ENCODE measurements at regions not wholly inside any gene's neighbourhood (a gene's known extent, or its start where the extent isn't known, plus 50 kb on each side); places are given as distances from the start of the nearest gene placed in this dataset.

DNA sequence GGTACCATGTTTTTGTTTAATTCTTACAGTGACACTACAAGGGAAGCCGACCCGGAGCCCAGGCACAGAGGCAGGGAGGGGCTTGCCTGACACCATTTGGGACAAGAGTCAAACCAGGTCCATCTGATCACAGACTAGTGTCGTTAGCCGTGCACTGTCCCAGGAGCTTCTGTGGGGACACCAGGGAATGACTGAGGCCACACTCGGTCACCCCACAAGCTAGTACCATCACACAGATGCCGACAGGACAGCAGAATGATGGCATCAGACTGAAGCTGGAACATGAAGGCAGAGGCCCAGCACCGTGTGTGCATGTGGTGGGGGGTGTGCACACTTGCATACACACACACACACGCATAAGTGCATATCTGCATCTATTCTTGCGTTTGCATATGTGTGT lies 61.5 kb upstream of the NECTIN1 start:
- CTCF ChIA-PET, result interaction anchor here (1.1 to 3.5 kb wide), 2 partner anchors 11 to 32 kb away, joined by 3 to 14 read pairs; no protein-coding TSS in a partner anchor
- no peak for DNase-seq (ENCODE audit: extremely low spot score)
- TF ChIP-seq, protein P1, sequence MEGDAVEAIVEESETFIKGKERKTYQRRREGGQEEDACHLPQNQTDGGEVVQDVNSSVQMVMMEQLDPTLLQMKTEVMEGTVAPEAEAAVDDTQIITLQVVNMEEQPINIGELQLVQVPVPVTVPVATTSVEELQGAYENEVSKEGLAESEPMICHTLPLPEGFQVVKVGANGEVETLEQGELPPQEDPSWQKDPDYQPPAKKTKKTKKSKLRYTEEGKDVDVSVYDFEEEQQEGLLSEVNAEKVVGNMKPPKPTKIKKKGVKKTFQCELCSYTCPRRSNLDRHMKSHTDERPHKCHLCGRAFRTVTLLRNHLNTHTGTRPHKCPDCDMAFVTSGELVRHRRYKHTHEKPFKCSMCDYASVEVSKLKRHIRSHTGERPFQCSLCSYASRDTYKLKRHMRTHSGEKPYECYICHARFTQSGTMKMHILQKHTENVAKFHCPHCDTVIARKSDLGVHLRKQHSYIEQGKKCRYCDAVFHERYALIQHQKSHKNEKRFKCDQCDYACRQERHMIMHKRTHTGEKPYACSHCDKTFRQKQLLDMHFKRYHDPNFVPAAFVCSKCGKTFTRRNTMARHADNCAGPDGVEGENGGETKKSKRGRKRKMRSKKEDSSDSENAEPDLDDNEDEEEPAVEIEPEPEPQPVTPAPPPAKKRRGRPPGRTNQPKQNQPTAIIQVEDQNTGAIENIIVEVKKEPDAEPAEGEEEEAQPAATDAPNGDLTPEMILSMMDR (IDR thresholded peaks at IDR 0.05; ENCODE audit: control extremely low read depth, extremely low read depth, low read depth, missing control alignments), result no peak

DNA sequence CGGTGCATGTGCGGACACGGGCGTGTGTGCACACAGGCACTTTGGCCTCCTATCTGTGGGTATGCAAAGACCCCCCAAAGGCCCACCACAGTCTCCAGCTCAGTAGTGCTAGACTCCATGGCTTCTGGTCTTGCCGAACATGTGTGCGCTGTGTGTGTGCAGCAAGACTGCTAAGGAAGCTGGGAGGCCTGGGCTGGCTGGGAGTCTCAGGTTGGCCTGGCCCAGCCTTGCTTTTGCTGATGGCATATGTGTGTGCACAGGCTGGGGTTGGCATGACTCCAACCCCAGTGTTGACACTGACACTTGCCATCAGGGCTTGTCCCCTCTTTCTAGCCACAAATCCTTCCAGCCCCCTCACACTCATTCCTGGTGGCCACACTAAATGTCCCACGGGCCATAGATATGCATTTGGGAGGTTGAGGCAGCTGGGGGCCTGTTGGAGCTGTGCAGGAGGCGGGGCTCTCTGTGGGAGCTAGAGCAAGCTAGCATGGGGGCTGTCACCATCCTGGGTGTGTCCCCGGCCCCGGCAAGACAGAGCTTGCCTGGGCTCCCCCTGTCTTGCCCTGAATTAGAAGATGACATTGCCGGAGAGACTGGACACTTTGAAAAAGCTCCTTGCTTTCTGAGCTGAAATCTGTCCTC lies 60.9 kb upstream of the NECTIN1 start:
- TF ChIP-seq, protein P1 (IDR thresholded peaks at IDR 0.05; ENCODE audit: control extremely low read depth, extremely low read depth, low read depth, missing control alignments), result no peak
- no peak for DNase-seq (ENCODE audit: extremely low spot score)
- ChIA-PET POLR2A (no interaction called here), CTCF (interaction anchor here (1.1 to 3.5 kb wide), 2 partner anchors 11 to 32 kb away, joined by 3 to 14 read pairs; no protein-coding TSS in a partner anchor)

More for the DNA sequence above, 61.5 kb upstream of the NECTIN1 start:
- POLR2A ChIA-PET, result no interaction called here

DNA sequence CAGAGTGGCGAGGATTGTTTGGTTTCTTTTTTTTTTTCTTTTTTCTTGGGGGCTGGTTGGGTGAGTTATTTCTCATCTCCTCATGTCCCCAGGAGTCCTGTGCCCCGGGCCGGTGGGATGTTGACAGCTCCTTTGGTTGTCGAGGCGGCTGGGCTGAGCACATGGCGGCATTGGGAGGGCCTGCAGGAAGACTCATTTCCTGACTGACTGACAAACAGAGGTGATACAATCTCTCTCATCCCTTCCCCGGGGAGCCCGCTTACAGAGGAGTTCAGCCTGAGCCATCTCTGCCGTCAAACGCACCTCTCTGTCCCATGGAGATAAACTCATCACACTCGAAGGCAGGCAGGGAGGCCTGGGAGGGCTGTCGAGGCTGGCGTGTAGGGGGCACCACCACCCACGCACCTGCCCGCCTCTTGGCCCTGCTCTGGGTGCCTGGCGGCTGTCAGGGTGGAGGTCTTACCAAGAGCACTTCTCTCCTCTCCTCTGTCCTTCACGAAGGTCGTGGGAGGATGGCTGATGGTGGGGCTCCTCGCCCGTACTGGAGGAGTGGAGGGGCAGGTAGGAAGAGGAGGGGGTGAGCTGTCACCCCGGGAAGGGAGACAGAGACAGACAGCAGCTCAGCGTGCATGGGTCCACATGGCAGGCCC lies 60.0 kb upstream of the NECTIN1 start:
- ChIA-PET CTCF (interaction anchor here (3.5 kb wide), 1 partner anchor 12 kb away, joined by 14 read pairs; no protein-coding TSS in a partner anchor), POLR2A (no interaction called here)
- no peak for DNase-seq (ENCODE audit: extremely low spot score)
- TF ChIP-seq, protein P1 (IDR thresholded peaks at IDR 0.05; ENCODE audit: control extremely low read depth, extremely low read depth, low read depth, missing control alignments), result no peak

DNA sequence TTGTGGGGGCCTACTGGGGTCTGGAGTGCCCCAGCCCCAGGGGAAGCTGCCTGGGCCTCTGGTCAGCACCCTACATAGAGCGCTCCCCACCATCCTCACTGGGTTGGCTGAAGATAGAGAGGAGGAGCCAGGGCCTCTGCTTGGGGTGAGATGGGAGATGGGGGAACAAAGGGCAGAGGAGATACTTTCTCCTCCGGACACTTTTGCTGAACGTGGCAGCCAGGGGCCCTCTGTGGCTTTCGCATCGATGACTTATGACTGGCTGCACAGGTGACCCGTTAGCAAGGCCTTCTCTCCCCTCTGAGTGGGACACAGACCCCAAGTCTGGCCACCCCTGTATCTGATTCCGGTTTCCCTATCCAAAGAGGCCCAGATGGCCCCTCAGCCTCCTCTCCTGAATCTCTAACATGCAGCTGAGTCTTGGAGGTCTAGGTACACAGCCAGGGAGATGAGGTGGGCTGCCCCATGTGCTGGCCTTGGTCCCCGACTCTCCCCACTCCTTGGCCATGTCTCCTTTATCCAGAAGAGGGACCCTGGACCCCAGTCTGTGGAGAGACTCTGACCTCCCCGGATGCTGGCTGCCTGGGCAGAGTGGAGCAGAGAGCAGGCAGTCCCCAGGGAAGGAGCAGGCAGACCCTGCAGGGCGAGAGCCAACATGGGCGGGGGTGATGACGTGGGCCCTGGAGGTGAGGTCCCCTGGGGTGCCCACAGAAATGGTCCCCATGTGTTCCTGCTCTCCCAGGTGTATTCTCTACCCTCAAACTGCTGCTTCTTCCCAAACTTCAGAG lies 59.3 kb upstream of the NECTIN1 start:
- ChIA-PET CTCF (no interaction called here), POLR2A (no interaction called here)
- TF ChIP-seq, protein P1 (IDR thresholded peaks at IDR 0.05; ENCODE audit: control extremely low read depth, extremely low read depth, low read depth, missing control alignments), result no peak
- no peak for DNase-seq (ENCODE audit: extremely low spot score)

DNA sequence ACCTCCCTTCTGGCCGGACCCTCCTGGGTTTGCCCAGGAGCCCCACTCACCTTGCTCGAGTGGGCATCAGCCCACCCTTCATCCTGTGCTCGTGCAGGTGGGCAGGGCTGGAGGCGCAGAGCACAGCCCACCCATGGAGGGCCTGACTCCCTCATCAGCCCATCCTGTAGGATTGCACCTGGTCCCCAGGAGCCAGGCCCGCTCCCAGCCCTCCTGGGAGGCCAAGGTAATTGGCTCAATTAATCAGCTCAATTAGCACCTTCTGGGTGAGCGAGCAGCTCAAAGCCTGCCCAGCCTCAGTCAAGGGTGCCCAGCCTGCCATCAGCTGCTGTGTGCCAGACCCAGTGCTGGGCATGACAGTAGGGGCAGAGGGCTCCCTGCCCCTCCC lies 58.1 kb upstream of the NECTIN1 start:
- CTCF ChIA-PET, result no interaction called here
- POLR2A ChIA-PET, result no interaction called here
- TF ChIP-seq, protein P1 (IDR thresholded peaks at IDR 0.05; ENCODE audit: control extremely low read depth, extremely low read depth, low read depth, missing control alignments), result no peak
- no peak for DNase-seq (ENCODE audit: extremely low spot score)

DNA sequence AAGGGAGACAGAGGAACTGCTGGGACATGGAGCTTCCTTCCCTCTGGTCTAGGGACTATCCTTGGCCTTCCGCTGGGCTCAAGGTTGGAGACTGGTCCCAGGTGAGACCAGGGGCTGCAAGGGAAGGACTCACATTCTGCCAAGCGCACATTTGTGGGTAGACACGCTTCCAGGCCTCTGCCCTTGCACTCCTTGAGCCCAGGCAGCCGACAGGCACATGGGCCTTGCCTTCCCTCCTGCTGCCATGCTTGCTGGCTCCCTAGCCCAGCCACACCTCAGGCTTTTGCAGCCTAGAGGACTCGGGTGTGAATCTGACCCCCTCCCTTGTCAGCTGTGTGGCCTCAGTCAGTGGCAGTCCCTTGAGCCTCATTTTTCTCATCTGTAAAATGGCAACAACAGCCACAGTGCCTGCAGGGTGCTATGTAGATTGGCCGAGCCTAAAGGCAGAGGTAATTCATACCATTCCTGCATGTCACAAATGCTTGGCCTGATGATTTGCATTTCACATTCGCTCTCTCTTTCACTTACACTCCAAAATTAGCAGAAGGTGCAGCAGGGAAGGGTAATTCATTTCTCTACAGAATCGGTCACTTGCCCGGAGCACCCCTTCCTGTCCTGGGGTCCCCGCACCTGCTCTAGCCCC lies 57.6 kb upstream of the NECTIN1 start:
- ChIA-PET CTCF (interaction anchor here (1.1 kb wide), 1 partner anchor 29 kb away, joined by 3 read pairs; no protein-coding TSS in a partner anchor), POLR2A (no interaction called here)
- DNase-seq (ENCODE audit: extremely low spot score), result no peak
- TF ChIP-seq, protein P1 (IDR thresholded peaks at IDR 0.05; ENCODE audit: control extremely low read depth, extremely low read depth, low read depth, missing control alignments), result no peak
